ENCODE measurements at regions not wholly inside any gene's neighbourhood (a gene's known extent, or its start where the extent isn't known, plus 50 kb on each side); places are given as distances from the start of the nearest gene placed in this dataset.

DNA sequence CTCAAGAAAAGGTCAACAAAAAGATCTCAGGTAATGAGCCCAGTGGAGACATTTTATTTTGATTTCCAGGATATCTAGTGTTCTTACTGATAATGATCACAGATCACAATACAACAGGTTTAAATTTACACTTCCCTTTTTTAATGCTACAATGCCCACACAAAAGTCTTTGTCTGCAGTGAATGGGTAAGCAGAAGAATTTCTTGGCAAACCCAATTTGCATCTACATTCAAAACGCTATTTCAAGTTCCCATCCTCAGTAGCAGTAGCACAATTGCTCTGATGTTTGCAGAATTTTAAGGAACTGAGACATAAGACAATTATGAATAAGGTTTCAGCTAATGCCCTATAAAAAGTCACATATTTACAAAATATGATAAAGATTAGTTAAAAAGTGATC lies 929.4 kb upstream of the PIK3C3 start (continued):
- no peak for TF ChIP-seq GATAD2B (conservative IDR thresholded peaks at IDR 0.05; ENCODE audit: low read depth)
- no peak for TF ChIP-seq NFYB (IDR thresholded peaks at IDR 0.05; ENCODE audit: insufficient read depth, low read depth, low read length)
- TF ChIP-seq PAX8 (IDR thresholded peaks at IDR 0.05): no peak
- TF ChIP-seq ZNF217 (IDR thresholded peaks at IDR 0.05): peak; percentile 95
- no peak for TF ChIP-seq CREM (IDR thresholded peaks at IDR 0.05; ENCODE audit: low read depth)
- TF ChIP-seq, protein P1, sequence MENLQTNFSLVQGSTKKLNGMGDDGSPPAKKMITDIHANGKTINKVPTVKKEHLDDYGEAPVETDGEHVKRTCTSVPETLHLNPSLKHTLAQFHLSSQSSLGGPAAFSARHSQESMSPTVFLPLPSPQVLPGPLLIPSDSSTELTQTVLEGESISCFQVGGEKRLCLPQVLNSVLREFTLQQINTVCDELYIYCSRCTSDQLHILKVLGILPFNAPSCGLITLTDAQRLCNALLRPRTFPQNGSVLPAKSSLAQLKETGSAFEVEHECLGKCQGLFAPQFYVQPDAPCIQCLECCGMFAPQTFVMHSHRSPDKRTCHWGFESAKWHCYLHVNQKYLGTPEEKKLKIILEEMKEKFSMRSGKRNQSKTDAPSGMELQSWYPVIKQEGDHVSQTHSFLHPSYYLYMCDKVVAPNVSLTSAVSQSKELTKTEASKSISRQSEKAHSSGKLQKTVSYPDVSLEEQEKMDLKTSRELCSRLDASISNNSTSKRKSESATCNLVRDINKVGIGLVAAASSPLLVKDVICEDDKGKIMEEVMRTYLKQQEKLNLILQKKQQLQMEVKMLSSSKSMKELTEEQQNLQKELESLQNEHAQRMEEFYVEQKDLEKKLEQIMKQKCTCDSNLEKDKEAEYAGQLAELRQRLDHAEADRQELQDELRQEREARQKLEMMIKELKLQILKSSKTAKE (IDR thresholded peaks at IDR 0.05; ENCODE audit: low read depth, poor library complexity, severe bottlenecking): no peak
- TF ChIP-seq, protein P2, sequence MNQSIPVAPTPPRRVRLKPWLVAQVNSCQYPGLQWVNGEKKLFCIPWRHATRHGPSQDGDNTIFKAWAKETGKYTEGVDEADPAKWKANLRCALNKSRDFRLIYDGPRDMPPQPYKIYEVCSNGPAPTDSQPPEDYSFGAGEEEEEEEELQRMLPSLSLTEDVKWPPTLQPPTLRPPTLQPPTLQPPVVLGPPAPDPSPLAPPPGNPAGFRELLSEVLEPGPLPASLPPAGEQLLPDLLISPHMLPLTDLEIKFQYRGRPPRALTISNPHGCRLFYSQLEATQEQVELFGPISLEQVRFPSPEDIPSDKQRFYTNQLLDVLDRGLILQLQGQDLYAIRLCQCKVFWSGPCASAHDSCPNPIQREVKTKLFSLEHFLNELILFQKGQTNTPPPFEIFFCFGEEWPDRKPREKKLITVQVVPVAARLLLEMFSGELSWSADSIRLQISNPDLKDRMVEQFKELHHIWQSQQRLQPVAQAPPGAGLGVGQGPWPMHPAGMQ (IDR thresholded peaks at IDR 0.05; ENCODE audit: borderline replicate concordance): no peak
- no peak for TF ChIP-seq ZBED1 (IDR thresholded peaks at IDR 0.05; ENCODE audit: borderline replicate concordance)
- TF ChIP-seq POU2F2 (IDR thresholded peaks at IDR 0.05; ENCODE audit: borderline replicate concordance, low read depth, low read length): peak; percentile 74; the same call in 1 of the 3 replicates
- no peak for TF ChIP-seq SUZ12 (IDR thresholded peaks at IDR 0.05; ENCODE audit: unreplicated experiment)
- TF ChIP-seq ASH2L (IDR thresholded peaks at IDR 0.05; ENCODE audit: borderline replicate concordance, low read depth): no peak
- TF ChIP-seq, protein P3, sequence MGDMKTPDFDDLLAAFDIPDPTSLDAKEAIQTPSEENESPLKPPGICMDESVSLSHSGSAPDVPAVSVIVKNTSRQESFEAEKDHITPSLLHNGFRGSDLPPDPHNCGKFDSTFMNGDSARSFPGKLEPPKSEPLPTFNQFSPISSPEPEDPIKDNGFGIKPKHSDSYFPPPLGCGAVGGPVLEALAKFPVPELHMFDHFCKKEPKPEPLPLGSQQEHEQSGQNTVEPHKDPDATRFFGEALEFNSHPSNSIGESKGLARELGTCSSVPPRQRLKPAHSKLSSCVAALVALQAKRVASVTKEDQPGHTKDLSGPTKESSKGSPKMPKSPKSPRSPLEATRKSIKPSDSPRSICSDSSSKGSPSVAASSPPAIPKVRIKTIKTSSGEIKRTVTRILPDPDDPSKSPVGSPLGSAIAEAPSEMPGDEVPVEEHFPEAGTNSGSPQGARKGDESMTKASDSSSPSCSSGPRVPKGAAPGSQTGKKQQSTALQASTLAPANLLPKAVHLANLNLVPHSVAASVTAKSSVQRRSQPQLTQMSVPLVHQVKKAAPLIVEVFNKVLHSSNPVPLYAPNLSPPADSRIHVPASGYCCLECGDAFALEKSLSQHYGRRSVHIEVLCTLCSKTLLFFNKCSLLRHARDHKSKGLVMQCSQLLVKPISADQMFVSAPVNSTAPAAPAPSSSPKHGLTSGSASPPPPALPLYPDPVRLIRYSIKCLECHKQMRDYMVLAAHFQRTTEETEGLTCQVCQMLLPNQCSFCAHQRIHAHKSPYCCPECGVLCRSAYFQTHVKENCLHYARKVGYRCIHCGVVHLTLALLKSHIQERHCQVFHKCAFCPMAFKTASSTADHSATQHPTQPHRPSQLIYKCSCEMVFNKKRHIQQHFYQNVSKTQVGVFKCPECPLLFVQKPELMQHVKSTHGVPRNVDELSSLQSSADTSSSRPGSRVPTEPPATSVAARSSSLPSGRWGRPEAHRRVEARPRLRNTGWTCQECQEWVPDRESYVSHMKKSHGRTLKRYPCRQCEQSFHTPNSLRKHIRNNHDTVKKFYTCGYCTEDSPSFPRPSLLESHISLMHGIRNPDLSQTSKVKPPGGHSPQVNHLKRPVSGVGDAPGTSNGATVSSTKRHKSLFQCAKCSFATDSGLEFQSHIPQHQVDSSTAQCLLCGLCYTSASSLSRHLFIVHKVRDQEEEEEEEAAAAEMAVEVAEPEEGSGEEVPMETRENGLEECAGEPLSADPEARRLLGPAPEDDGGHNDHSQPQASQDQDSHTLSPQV (IDR thresholded peaks at IDR 0.05): no peak
- TF ChIP-seq ATF7 (IDR thresholded peaks at IDR 0.05; ENCODE audit: low read depth): peak; percentile 42
- TF ChIP-seq, protein P4, sequence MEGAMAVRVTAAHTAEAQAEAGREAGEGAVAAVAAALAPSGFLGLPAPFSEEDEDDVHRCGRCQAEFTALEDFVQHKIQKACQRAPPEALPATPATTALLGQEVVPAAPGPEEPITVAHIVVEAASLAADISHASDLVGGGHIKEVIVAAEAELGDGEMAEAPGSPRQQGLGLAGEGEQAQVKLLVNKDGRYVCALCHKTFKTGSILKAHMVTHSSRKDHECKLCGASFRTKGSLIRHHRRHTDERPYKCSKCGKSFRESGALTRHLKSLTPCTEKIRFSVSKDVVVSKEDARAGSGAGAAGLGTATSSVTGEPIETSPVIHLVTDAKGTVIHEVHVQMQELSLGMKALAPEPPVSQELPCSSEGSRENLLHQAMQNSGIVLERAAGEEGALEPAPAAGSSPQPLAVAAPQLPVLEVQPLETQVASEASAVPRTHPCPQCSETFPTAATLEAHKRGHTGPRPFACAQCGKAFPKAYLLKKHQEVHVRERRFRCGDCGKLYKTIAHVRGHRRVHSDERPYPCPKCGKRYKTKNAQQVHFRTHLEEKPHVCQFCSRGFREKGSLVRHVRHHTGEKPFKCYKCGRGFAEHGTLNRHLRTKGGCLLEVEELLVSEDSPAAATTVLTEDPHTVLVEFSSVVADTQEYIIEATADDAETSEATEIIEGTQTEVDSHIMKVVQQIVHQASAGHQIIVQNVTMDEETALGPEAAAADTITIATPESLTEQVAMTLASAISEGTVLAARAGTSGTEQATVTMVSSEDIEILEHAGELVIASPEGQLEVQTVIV (IDR thresholded peaks at IDR 0.05; ENCODE audit: borderline replicate concordance, partially characterized antibody): no peak
- no peak; the same call in 1 of the 2 replicates for TF ChIP-seq BACH1 (IDR thresholded peaks at IDR 0.05; ENCODE audit: borderline replicate concordance)
- peak; percentile 71 for TF ChIP-seq BMI1 (IDR thresholded peaks at IDR 0.05; ENCODE audit: borderline replicate concordance)
- no peak for TF ChIP-seq SRF (IDR thresholded peaks at IDR 0.05; ENCODE audit: low read depth in 2 of 2, low read length in 2 of 2)
- TF ChIP-seq NFIC (IDR thresholded peaks at IDR 0.05; ENCODE audit: low read depth, low read length): no peak
- peak; percentile 91 for TF ChIP-seq DPF2 (IDR thresholded peaks at IDR 0.05)
- no peak for TF ChIP-seq SUPT20H (IDR thresholded peaks at IDR 0.05; ENCODE audit: borderline replicate concordance, control insufficient read depth, low read depth, low read length)
- no peak for TF ChIP-seq MYC (IDR thresholded peaks at IDR 0.05; ENCODE audit: insufficient read depth, insufficient read length, insufficient replicate concordance, low read length, severe bottlenecking)
- no peak for TF ChIP-seq ETV6 (conservative IDR thresholded peaks at IDR 0.05 in 1 of 2, IDR thresholded peaks at IDR 0.05 in 1 of 2; ENCODE audit: borderline replicate concordance in 1 of 2, low read depth in 1 of 2)

Data from GM12878 (cell line).